HEK293 (cell line): ENCODE measurements at regions not wholly inside any gene's neighbourhood (a gene's known extent, or its start where the extent isn't known, plus 50 kb on each side); places are given as distances from the start of the nearest gene placed in this dataset.

Experiments
- CTCF ChIA-PET: fragments of 350-600 bp; formaldehyde crosslinking; extraction: SDS; loops from one replicate; lab custom pipeline; 2021; ENCODE audit warnings: antibody characterized with exemption; lab: Yijun Ruan, JAX
- POLR2A ChIA-PET: fragments of 300-600 bp; formaldehyde crosslinking; extraction: SDS; loops from one replicate; lab custom pipeline; 2020; ENCODE audit warnings: antibody characterized with exemption, inconsistent platforms; lab: Yijun Ruan, JAX
- H3K27ac ChIP-seq: fragments of 200-500 bp; sonication (Bioruptor generic); 2 replicates; pipeline ENCODE4 v1.5.1; 2014; ENCODE audit warnings: low read depth, low read length, control low read depth, inconsistent platforms; ENCODE audit errors: extremely low read depth
- H3K36me3 ChIP-seq, 2 experiments: fragments of 200-500 bp in 1 of 2; sonication (Bioruptor generic) in 1 of 2; 1 replicate in 1 of 2; 2 replicates in 1 of 2; pipeline ENCODE4 v1.5.1; 2014 to 2017; ENCODE audit warnings: inconsistent platforms in 2 of 2, low read length in 2 of 2; ENCODE audit not compliant: control insufficient read depth in 2 of 2, insufficient read depth in 1 of 2
- H3K4me1 ChIP-seq: fragments of 200-500 bp; sonication (Bioruptor generic); 2 replicates; pipeline ENCODE4 v1.5.1; 2014; ENCODE audit warnings: mild to moderate bottlenecking, low read length, inconsistent platforms; ENCODE audit not compliant: control insufficient read depth, insufficient read depth
- H3K4me3 ChIP-seq: 2 replicates; pipeline ENCODE4 v1.5.1; 2011; ENCODE audit warnings: low read depth, mild to moderate bottlenecking, control low read depth, low read length, moderate library complexity
- H3K9me3 ChIP-seq: fragments of 200-500 bp; sonication (Bioruptor generic); 2 replicates; pipeline ENCODE4 v1.5.1; 2014; ENCODE audit warnings: low read depth, low read length, inconsistent platforms; ENCODE audit not compliant: control insufficient read depth, insufficient read depth
- GLIS2 ChIP-seq: fragments of 450-650 bp; formaldehyde crosslinking; IDR thresholded peaks from 2 replicates; pipeline ENCODE4 v1.5.1; 2016; ENCODE audit warnings: missing biosample characterization, missing genetic modification characterization
- HOXD13 ChIP-seq: sonication (generic); formaldehyde crosslinking; IDR thresholded peaks from 2 replicates; pipeline ENCODE4 v1.8.0; 2022; ENCODE audit warnings: missing genetic modification reagents, borderline replicate concordance
- SALL2 ChIP-seq: fragments of 450-650 bp; formaldehyde crosslinking; IDR thresholded peaks from 2 replicates; pipeline ENCODE4 v1.5.0; 2017; ENCODE audit warnings: missing biosample characterization, mild to moderate bottlenecking, missing genetic modification characterization, borderline replicate concordance
- SCRT2 ChIP-seq: fragments of 450-650 bp; formaldehyde crosslinking; IDR thresholded peaks from 2 replicates; pipeline ENCODE4 v1.5.1; 2016; ENCODE audit warnings: missing biosample characterization, missing genetic modification characterization
- SP3 ChIP-seq: fragments of 450-650 bp; formaldehyde crosslinking; IDR thresholded peaks from 2 replicates; pipeline ENCODE4 v1.5.1; 2016; ENCODE audit warnings: missing biosample characterization, missing genetic modification characterization
- TCF7L2 ChIP-seq: IDR thresholded peaks from 2 replicates; pipeline ENCODE4 v1.6.1; 2011; ENCODE audit warnings: low read depth, mild to moderate bottlenecking, inconsistent platforms, low read length, moderate library complexity, borderline replicate concordance
- ZEB2 ChIP-seq: fragments of 450-650 bp; formaldehyde crosslinking; IDR thresholded peaks from 2 replicates; pipeline ENCODE4 v1.5.1; 2016; ENCODE audit warnings: missing biosample characterization, missing genetic modification characterization
- ZNF10 ChIP-seq: fragments of 450-650 bp; formaldehyde crosslinking; IDR thresholded peaks from 2 replicates; pipeline ENCODE4 v1.5.1; 2017; ENCODE audit warnings: missing biosample characterization, missing genetic modification characterization
- ZNF140 ChIP-seq: fragments of 450-650 bp; formaldehyde crosslinking; IDR thresholded peaks from 2 replicates; pipeline ENCODE4 v1.5.1; 2016; ENCODE audit warnings: missing biosample characterization, missing genetic modification characterization
- ZNF174 ChIP-seq: fragments of 450-650 bp; formaldehyde crosslinking; IDR thresholded peaks from 2 replicates; pipeline ENCODE4 v1.5.0; 2017; ENCODE audit warnings: missing biosample characterization, mild to moderate bottlenecking, missing genetic modification characterization
- ZNF274 ChIP-seq, 2 experiments: fragments of 200-500 bp in 1 of 2; fragments of 450-650 bp in 1 of 2; sonication (Bioruptor generic) in 1 of 2; formaldehyde crosslinking in 1 of 2; IDR thresholded peaks; 2 replicates each; pipeline versions ENCODE4 v1.5.1 to v1.6.1; 2014 to 2016; ENCODE audit warnings: borderline replicate concordance in 1 of 2, inconsistent platforms in 1 of 2, low read length in 1 of 2, missing biosample characterization in 1 of 2, missing genetic modification characterization in 1 of 2
- ZNF335 ChIP-seq: fragments of 450-650 bp; formaldehyde crosslinking; conservative IDR thresholded peaks from 2 replicates; pipeline ENCODE4 v1.5.1; 2016; ENCODE audit warnings: missing biosample characterization, missing genetic modification characterization
- ZNF354C ChIP-seq: fragments of 450-650 bp; formaldehyde crosslinking; IDR thresholded peaks from 2 replicates; pipeline ENCODE4 v1.5.1; 2016; ENCODE audit warnings: missing biosample characterization, missing genetic modification characterization, low read depth, borderline replicate concordance
- ZNF366 ChIP-seq: fragments of 450-650 bp; formaldehyde crosslinking; conservative IDR thresholded peaks from 2 replicates; pipeline ENCODE4 v1.5.1; 2016; ENCODE audit warnings: missing biosample characterization, missing genetic modification characterization
- ZNF391 ChIP-seq: fragments of 450-650 bp; formaldehyde crosslinking; IDR thresholded peaks from 2 replicates; pipeline ENCODE4 v1.5.1; 2016; ENCODE audit warnings: low read depth, missing biosample characterization, missing genetic modification characterization, borderline replicate concordance
- ZNF404 ChIP-seq: fragments of 450-650 bp; formaldehyde crosslinking; IDR thresholded peaks from 2 replicates; pipeline ENCODE4 v1.5.1; 2017; ENCODE audit warnings: missing biosample characterization, missing genetic modification characterization
- ZNF423 ChIP-seq: fragments of 450-650 bp; formaldehyde crosslinking; IDR thresholded peaks from 2 replicates; pipeline ENCODE4 v1.5.1; 2016; ENCODE audit warnings: missing biosample characterization, missing genetic modification characterization
- ZNF521 ChIP-seq: fragments of 450-650 bp; formaldehyde crosslinking; IDR thresholded peaks from 2 replicates; pipeline ENCODE4 v1.5.1; 2017; ENCODE audit warnings: missing biosample characterization, mild to moderate bottlenecking, missing genetic modification characterization
- ZNF548 ChIP-seq: fragments of 450-650 bp; formaldehyde crosslinking; IDR thresholded peaks from 2 replicates; pipeline ENCODE4 v1.5.1; 2016; ENCODE audit warnings: missing biosample characterization, missing genetic modification characterization
- ZNF555 ChIP-seq: fragments of 450-650 bp; formaldehyde crosslinking; conservative IDR thresholded peaks from 2 replicates; pipeline ENCODE4 v1.5.1; 2017; ENCODE audit warnings: missing biosample characterization, mild to moderate bottlenecking, missing genetic modification characterization, inconsistent platforms
- ZNF561 ChIP-seq: fragments of 450-650 bp; IDR thresholded peaks from 2 replicates; pipeline ENCODE4 v1.5.1; 2018; ENCODE audit warnings: missing biosample characterization, missing genetic modification characterization, borderline replicate concordance
- ZNF654 ChIP-seq: fragments of 450-650 bp; formaldehyde crosslinking; IDR thresholded peaks from 2 replicates; pipeline ENCODE4 v1.5.1; 2016; ENCODE audit warnings: low read depth, missing biosample characterization, missing genetic modification characterization
- ZNF777 ChIP-seq: fragments of 450-650 bp; formaldehyde crosslinking; IDR thresholded peaks from 2 replicates; pipeline ENCODE4 v1.5.1; 2017; ENCODE audit warnings: missing biosample characterization, missing genetic modification characterization, borderline replicate concordance
- ZNF791 ChIP-seq: fragments of 450-650 bp; formaldehyde crosslinking; IDR thresholded peaks from 2 replicates; pipeline ENCODE4 v1.5.1; 2016; ENCODE audit warnings: missing biosample characterization, missing genetic modification characterization
- ZNF830 ChIP-seq: fragments of 450-650 bp; IDR thresholded peaks from 2 replicates; pipeline ENCODE4 v1.5.0; 2018; ENCODE audit warnings: missing biosample characterization, missing genetic modification characterization, low read depth, mild to moderate bottlenecking, moderate library complexity
- ZNF837 ChIP-seq: fragments of 450-650 bp; formaldehyde crosslinking; IDR thresholded peaks from 2 replicates; pipeline ENCODE4 v1.5.1; 2016; ENCODE audit warnings: missing biosample characterization, missing genetic modification characterization
- ZNF843 ChIP-seq: fragments of 450-650 bp; formaldehyde crosslinking; IDR thresholded peaks from 2 replicates; pipeline ENCODE4 v1.5.1; 2016; ENCODE audit warnings: missing biosample characterization, missing genetic modification characterization
- ZSCAN23 ChIP-seq: fragments of 450-650 bp; formaldehyde crosslinking; IDR thresholded peaks from 2 replicates; pipeline ENCODE4 v1.5.1; 2016; ENCODE audit warnings: missing biosample characterization, missing genetic modification characterization
- TF ChIP-seq, protein P1 (sequence below): fragments of 450-650 bp; formaldehyde crosslinking; IDR thresholded peaks from 2 replicates; pipeline ENCODE4 v1.5.1; 2017; ENCODE audit warnings: missing biosample characterization, missing genetic modification characterization
- TF ChIP-seq, protein P2 (sequence below): fragments of 450-650 bp; formaldehyde crosslinking; IDR thresholded peaks from 2 replicates; pipeline ENCODE4 v1.5.1; 2016; ENCODE audit warnings: missing biosample characterization, missing genetic modification characterization
- TF ChIP-seq, protein P3 (sequence below): fragments of 450-650 bp; formaldehyde crosslinking; IDR thresholded peaks from 2 replicates; pipeline ENCODE4 v1.5.1; 2016; ENCODE audit warnings: missing biosample characterization, missing genetic modification characterization

DNA sequence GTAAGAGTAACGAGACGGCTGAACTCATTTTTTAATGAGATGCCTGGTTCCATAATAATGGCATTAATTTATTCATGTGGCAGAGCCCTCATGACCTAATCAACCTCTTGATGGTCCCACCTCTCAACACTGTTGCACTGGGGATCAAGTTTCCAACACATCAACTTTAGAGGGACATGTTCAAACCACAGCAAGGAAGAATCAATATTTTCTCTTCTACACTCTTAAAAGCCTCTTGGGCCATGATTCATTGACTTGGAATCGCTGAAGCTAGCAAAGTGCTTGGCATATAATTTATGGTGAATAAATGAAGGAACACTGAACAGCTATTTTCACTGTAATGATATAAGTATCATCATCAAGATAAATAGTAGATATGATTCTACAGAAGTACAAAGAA lies 333.0 kb downstream of the TNS1 start:
- ChIA-PET POLR2A (no interaction called here), CTCF (interaction anchor here (0.7 to 1.2 kb wide), 2 partner anchors 18 to 19 kb away, joined by 4 read pairs; no protein-coding TSS in a partner anchor)
- no peaks in the 10 kb centered on the region for H3K4me1 ChIP-seq
- H3K4me3 ChIP-seq = no peak overlapping the region
- H3K9me3 ChIP-seq = no peaks in the 10 kb centered on the region
- no peak overlapping the region for H3K27ac ChIP-seq
- TF ChIP-seq HOXD13 (CRISPR knock-in tag) = no peak
- TF ChIP-seq SALL2 = no peak
- TF ChIP-seq ZEB2 = no peak
- TF ChIP-seq, protein P1, sequence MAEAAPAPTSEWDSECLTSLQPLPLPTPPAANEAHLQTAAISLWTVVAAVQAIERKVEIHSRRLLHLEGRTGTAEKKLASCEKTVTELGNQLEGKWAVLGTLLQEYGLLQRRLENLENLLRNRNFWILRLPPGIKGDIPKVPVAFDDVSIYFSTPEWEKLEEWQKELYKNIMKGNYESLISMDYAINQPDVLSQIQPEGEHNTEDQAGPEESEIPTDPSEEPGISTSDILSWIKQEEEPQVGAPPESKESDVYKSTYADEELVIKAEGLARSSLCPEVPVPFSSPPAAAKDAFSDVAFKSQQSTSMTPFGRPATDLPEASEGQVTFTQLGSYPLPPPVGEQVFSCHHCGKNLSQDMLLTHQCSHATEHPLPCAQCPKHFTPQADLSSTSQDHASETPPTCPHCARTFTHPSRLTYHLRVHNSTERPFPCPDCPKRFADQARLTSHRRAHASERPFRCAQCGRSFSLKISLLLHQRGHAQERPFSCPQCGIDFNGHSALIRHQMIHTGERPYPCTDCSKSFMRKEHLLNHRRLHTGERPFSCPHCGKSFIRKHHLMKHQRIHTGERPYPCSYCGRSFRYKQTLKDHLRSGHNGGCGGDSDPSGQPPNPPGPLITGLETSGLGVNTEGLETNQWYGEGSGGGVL (tag by site-specific recombination) = no peak
- TF ChIP-seq ZNF777 (tag by site-specific recombination) = no peak
- TF ChIP-seq, protein P2, sequence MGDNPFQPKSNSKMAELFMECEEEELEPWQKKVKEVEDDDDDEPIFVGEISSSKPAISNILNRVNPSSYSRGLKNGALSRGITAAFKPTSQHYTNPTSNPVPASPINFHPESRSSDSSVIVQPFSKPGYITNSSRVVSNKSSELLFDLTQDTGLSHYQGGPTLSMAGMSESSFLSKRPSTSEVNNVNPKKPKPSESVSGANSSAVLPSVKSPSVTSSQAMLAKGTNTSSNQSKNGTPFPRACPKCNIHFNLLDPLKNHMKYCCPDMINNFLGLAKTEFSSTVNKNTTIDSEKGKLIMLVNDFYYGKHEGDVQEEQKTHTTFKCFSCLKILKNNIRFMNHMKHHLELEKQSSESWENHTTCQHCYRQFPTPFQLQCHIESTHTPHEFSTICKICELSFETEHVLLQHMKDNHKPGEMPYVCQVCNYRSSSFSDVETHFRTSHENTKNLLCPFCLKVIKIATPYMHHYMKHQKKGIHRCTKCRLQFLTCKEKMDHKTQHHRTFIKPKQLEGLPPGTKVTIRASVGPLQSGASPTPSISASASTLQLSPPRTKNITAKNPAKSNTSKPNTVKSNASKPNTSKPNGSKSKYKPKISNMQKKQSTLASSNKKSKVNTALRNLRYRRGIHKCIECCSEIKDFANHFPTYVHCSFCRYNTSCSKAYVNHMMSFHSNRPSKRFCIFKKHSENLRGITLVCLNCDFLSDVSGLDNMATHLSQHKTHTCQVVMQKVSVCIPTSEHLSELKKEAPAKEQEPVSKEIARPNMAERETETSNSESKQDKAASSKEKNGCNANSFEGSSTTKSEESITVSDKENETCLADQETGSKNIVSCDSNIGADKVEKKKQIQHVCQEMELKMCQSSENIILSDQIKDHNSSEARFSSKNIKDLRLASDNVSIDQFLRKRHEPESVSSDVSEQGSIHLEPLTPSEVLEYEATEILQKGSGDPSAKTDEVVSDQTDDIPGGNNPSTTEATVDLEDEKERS = no peak
- no peak for TF ChIP-seq ZNF521
- TF ChIP-seq ZNF837 (tag by site-specific recombination) = no peak
- no peak for TF ChIP-seq ZSCAN23 (tag by site-specific recombination)
- TF ChIP-seq ZNF140 = no peak
- no peak for TF ChIP-seq ZNF335
- no peak for TF ChIP-seq TCF7L2
- TF ChIP-seq ZNF830 (tag by site-specific recombination) = no peak
- TF ChIP-seq SP3 (tag by site-specific recombination) = no peak
- TF ChIP-seq ZNF274 (IDR thresholded peaks at IDR 0.05; ENCODE audit: low read length) = no peak
- no peak for TF ChIP-seq ZNF274 (tag by site-specific recombination; IDR thresholded peaks at IDR 0.05; ENCODE audit: borderline replicate concordance)
- TF ChIP-seq ZNF404 (tag by site-specific recombination) = no peak
- no peak for TF ChIP-seq ZNF548 (tag by site-specific recombination)
- no peaks in the 10 kb centered on the region for H3K36me3 ChIP-seq

- Histone ChIP-seq H3K27ac (no peak overlapping the region), H3K36me3 (no peaks in the 10 kb centered on the region), H3K9me3 (no peaks in the 10 kb centered on the region), H3K4me1 (no peaks in the 10 kb centered on the region), H3K4me3 (no peak overlapping the region)
- ChIA-PET POLR2A (no interaction called here), CTCF (interaction anchor here (1.2 to 6.6 kb wide), 2 partner anchors 16 to 18 kb away, joined by 3 to 43 read pairs; no protein-coding TSS in a partner anchor)
- TF ChIP-seq SCRT2 (tag by site-specific recombination) (no peak), ZNF843 (tag by site-specific recombination) (no peak), ZNF423 (no peak), ZNF354C (no peak), ZNF561 (tag by site-specific recombination) (no peak), ZNF791 (tag by site-specific recombination) (no peak), ZNF555 (no peak), GLIS2 (tag by site-specific recombination) (no peak), ZNF654 (tag by site-specific recombination) (no peak), ZNF10 (no peak), ZNF391 (tag by site-specific recombination) (no peak), ZEB2 (no peak), ZNF830 (tag by site-specific recombination) (no peak), ZNF174 (tag by site-specific recombination) (no peak), ZNF366 (no peak)
- TF ChIP-seq, protein P3, sequence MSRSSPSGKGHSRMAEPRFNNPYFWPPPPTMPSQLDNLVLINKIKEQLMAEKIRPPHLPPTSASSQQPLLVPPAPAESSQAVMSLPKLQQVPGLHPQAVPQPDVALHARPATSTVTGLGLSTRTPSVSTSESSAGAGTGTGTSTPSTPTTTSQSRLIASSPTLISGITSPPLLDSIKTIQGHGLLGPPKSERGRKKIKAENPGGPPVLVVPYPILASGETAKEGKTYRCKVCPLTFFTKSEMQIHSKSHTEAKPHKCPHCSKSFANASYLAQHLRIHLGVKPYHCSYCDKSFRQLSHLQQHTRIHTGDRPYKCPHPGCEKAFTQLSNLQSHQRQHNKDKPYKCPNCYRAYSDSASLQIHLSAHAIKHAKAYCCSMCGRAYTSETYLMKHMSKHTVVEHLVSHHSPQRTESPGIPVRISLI (tag by site-specific recombination) = no peak
Observed at GRCh38 chr2:217667512-217667911, 335.3 kb downstream of the TNS1 start.
